H1 (cell line): ENCODE measurements at regions not wholly inside any gene's neighbourhood (a gene's known extent, or its start where the extent isn't known, plus 50 kb on each side); places are given as distances from the start of the nearest gene placed in this dataset.

Source experiments
- CTCF ChIA-PET: fragments of 300-600 bp; sonication (Branson Sonifier 250); formaldehyde crosslinking; loops from one replicate; lab custom pipeline; 2021; ENCODE audit not compliant: partially characterized antibody; lab: Charles Lee
- POLR2A ChIA-PET: fragments of 300-600 bp; sonication (Branson Sonifier 250); formaldehyde crosslinking; loops from one replicate; lab custom pipeline; 2021; ENCODE audit warnings: inconsistent platforms; ENCODE audit not compliant: partially characterized antibody; lab: Charles Lee
- DNase-seq, 2 experiments: peaks; one replicate each; pipeline versions ENCODE4 v3.0.0 to v3.0.0-alpha.2; 2010 to 2022; ENCODE audit warnings: low spot score in 2 of 2, low read depth in 1 of 2, mixed read lengths in 1 of 2
- FAIRE-seq: peaks from 2 replicates; lab custom pipeline; 2011; peaks lifted over from hg19 to GRCh38; lab: Jason Lieb, UNC
- H2AFZ ChIP-seq: 2 replicates; pipeline ENCODE4 v1.8.1; 2012; ENCODE audit warnings: low read length, inconsistent platforms
- H2AK5ac ChIP-seq: 2 replicates; pipeline ENCODE4 v1.6.1; 2013; ENCODE audit warnings: low read depth, low read length
- H2BK120ac ChIP-seq: replicated peaks from 2 replicates; pipeline ENCODE3; 2013; ENCODE audit warnings: low read depth, low read length, inconsistent platforms
- H2BK12ac ChIP-seq: 2 replicates; pipeline ENCODE4 v1.6.1; 2013; ENCODE audit warnings: low read depth, low read length
- H2BK15ac ChIP-seq: 2 replicates; pipeline ENCODE4 v1.6.1; 2013; ENCODE audit warnings: low read length
- H2BK20ac ChIP-seq: 2 replicates; pipeline ENCODE4 v1.6.1; 2013; ENCODE audit warnings: low read length
- H2BK5ac ChIP-seq: 2 replicates; pipeline ENCODE4 v1.6.1; 2013; ENCODE audit warnings: low read depth, low read length
- H3K14ac ChIP-seq: 2 replicates; pipeline ENCODE4 v1.6.1; 2013; ENCODE audit warnings: inconsistent platforms; ENCODE audit not compliant: insufficient read length
- H3K18ac ChIP-seq: 2 replicates; pipeline ENCODE4 v1.6.1; 2013; ENCODE audit warnings: low read length; ENCODE audit errors: extremely low read depth
- H3K23ac ChIP-seq: 2 replicates; pipeline ENCODE4 v1.6.1; 2013; ENCODE audit warnings: inconsistent platforms; ENCODE audit not compliant: insufficient read length
- H3K23me2 ChIP-seq: 2 replicates; pipeline ENCODE4 v1.6.1; 2013; ENCODE audit warnings: low read depth, low read length
- H3K27ac ChIP-seq: 2 replicates; pipeline ENCODE4 v1.6.1; 2011; ENCODE audit warnings: low read depth, low read length, inconsistent platforms
- H3K27me3 ChIP-seq, 4 experiments: replicated peaks in 1 of 4; 1 replicate in 1 of 4; 2 replicates in 3 of 4; pipeline versions ENCODE4 v1.6.1 to v1.8.1; 2011 to 2013; ENCODE audit warnings: low read length in 3 of 4, mild to moderate bottlenecking in 3 of 4, inconsistent platforms in 2 of 4, mixed read lengths in 2 of 4, moderate library complexity in 1 of 4; ENCODE audit not compliant: control insufficient read depth in 3 of 4, insufficient read depth in 3 of 4; ENCODE audit errors: extremely low read depth in 1 of 4
- H3K36me3 ChIP-seq, 4 experiments: 2 replicates each; pipeline versions ENCODE4 v1.6.1 to v1.8.1; 2011 to 2013; ENCODE audit warnings: mild to moderate bottlenecking in 4 of 4, low read length in 3 of 4, moderate library complexity in 2 of 4, control low read depth in 1 of 4, inconsistent platforms in 1 of 4; ENCODE audit not compliant: insufficient read depth in 4 of 4, control insufficient read depth in 2 of 4
- H3K4ac ChIP-seq: replicated peaks from 2 replicates; pipeline ENCODE3; 2013; ENCODE audit warnings: low read length, low read depth, mixed read lengths, inconsistent platforms; ENCODE audit not compliant: insufficient read length
- H3K4me1 ChIP-seq, 4 experiments: replicated peaks in 1 of 4; 1 replicate in 1 of 4; 2 replicates in 3 of 4; pipeline versions ENCODE4 v1.6.1 to v1.8.1; 2011 to 2013; ENCODE audit warnings: low read length in 3 of 4, inconsistent platforms in 2 of 4, mixed read lengths in 1 of 4; ENCODE audit not compliant: insufficient read depth in 4 of 4, control insufficient read depth in 3 of 4
- H3K4me2 ChIP-seq, 2 experiments: 2 replicates each; pipeline versions ENCODE4 v1.6.1 to v1.8.1; 2011 to 2013; ENCODE audit warnings: low read depth in 2 of 2, low read length in 2 of 2, control low read depth in 1 of 2, inconsistent platforms in 1 of 2, mild to moderate bottlenecking in 1 of 2; ENCODE audit not compliant: insufficient read depth in 1 of 2
- H3K4me3 ChIP-seq, 4 experiments: fragments of 200-600, 300-600 bp in 1 of 4; sonication (generic), shearing (Covaris generic), sonication (Bioruptor Twin) in 1 of 4; 2 replicates each; pipeline versions ENCODE4 v1.5.1 to v1.8.1; 2011 to 2016; ENCODE audit warnings: low read length in 4 of 4, low read depth in 3 of 4, control low read depth in 2 of 4, inconsistent platforms in 2 of 4, mild to moderate bottlenecking in 2 of 4, mixed read lengths in 1 of 4, moderate library complexity in 1 of 4; ENCODE audit not compliant: insufficient read depth in 2 of 4; ENCODE audit errors: extremely low read depth in 1 of 4
- H3K56ac ChIP-seq: replicated peaks from 2 replicates; pipeline ENCODE3; 2013; ENCODE audit warnings: low read depth, mild to moderate bottlenecking, mixed read lengths, low read length, inconsistent platforms; ENCODE audit not compliant: insufficient read length
- H3K79me1 ChIP-seq: 2 replicates; pipeline ENCODE4 v1.6.1; 2013; ENCODE audit warnings: low read depth, low read length, control low read depth
- H3K79me2 ChIP-seq, 2 experiments: 2 replicates each; pipeline versions ENCODE4 v1.6.1 to v1.8.1; 2012 to 2013; ENCODE audit warnings: low read length in 2 of 2, mild to moderate bottlenecking in 2 of 2, inconsistent platforms in 1 of 2; ENCODE audit not compliant: insufficient read depth in 2 of 2, control insufficient read depth in 1 of 2
- H3K9ac ChIP-seq, 4 experiments: replicated peaks in 1 of 4; 1 replicate in 1 of 4; 2 replicates in 3 of 4; pipeline versions ENCODE4 v1.6.1 to v1.8.1; 2011 to 2013; ENCODE audit warnings: low read depth in 3 of 4, low read length in 3 of 4, control low read depth in 2 of 4, mild to moderate bottlenecking in 2 of 4, moderate library complexity in 2 of 4, inconsistent platforms in 1 of 4; ENCODE audit errors: extremely low read depth in 1 of 4
- H3K9me3 ChIP-seq, 2 experiments: 2 replicates each; pipeline versions ENCODE4 v1.6.1 to v1.8.1; 2012 to 2013; ENCODE audit warnings: mild to moderate bottlenecking in 2 of 2, moderate library complexity in 2 of 2, control low read depth in 1 of 2, inconsistent platforms in 1 of 2, low read depth in 1 of 2, low read length in 1 of 2, mixed read lengths in 1 of 2; ENCODE audit not compliant: insufficient read depth in 2 of 2
- H4K20me1 ChIP-seq, 2 experiments: replicated peaks in 1 of 2; 2 replicates each; pipeline versions ENCODE3 to v1.8.1; 2011 to 2013; ENCODE audit warnings: inconsistent platforms in 2 of 2, low read length in 2 of 2, mild to moderate bottlenecking in 1 of 2; ENCODE audit not compliant: insufficient read depth in 2 of 2, control insufficient read depth in 1 of 2
- H4K5ac ChIP-seq: 2 replicates; pipeline ENCODE4 v1.6.1; 2013; ENCODE audit warnings: low read length, low read depth, mixed read lengths, inconsistent platforms; ENCODE audit not compliant: insufficient read length
- H4K8ac ChIP-seq: 2 replicates; pipeline ENCODE4 v1.8.0; 2013; ENCODE audit warnings: mild to moderate bottlenecking, moderate library complexity, low read length, inconsistent platforms; ENCODE audit not compliant: insufficient read depth; ENCODE audit errors: extremely low read depth
- H4K91ac ChIP-seq: replicated peaks from 2 replicates; pipeline ENCODE3; 2013; ENCODE audit warnings: low read length, mixed read lengths, inconsistent platforms; ENCODE audit not compliant: insufficient read length
- ASH2L ChIP-seq: fragments of 200-600, 300-600 bp; sonication (generic); IDR thresholded peaks from one replicate; pipeline ENCODE4 v1.7.1; 2017; ENCODE audit warnings: low read length
- TAF7 ChIP-seq: optimal IDR thresholded peaks from 2 replicates; pipeline ENCODE3; 2011; ENCODE audit warnings: low read depth, mild to moderate bottlenecking, inconsistent platforms, low read length, moderate library complexity, borderline replicate concordance
- WGBS, 2 experiments: shearing (Covaris generic) in 1 of 2; methylation state at CpG; one replicate each; pipeline versions ENCODE4 v1.1.6 to v1.1.7; 2013 to 2015; ENCODE audit warnings: low lambda C conversion rate in 2 of 2, mixed read lengths in 2 of 2, inconsistent platforms in 1 of 2, low coverage in 1 of 2, missing lambda C conversion rate in 1 of 2; ENCODE audit not compliant: insufficient replicate concordance in 2 of 2, insufficient coverage in 1 of 2, insufficient read length in 1 of 2; ENCODE audit errors: extremely low coverage in 1 of 2, missing lambda C conversion rate in 1 of 2; 5-methylcytosine and 5-hydroxymethylcytosine counted together

- CTCF ChIA-PET = no interaction called here
Observed at GRCh38 chr2:19669126-19669525, 232.7 kb downstream of the TTC32 start.

More at GRCh38 chr2:19669126-19669525, 232.7 kb downstream of the TTC32 start:
- H2BK120ac ChIP-seq = no peak overlapping the region
- H3K27me3 ChIP-seq = no peaks in the 10 kb centered on the region
- H2BK15ac ChIP-seq = no peak overlapping the region
- POLR2A ChIA-PET = no interaction called here
- no peak overlapping the region for H2BK20ac ChIP-seq
- no peak overlapping the region for H4K8ac ChIP-seq
- no peak overlapping the region for H2BK5ac ChIP-seq
- H3K4me1 ChIP-seq = no peaks in the 10 kb centered on the region
- H4K20me1 ChIP-seq = no peaks in the 10 kb centered on the region
- no peak overlapping the region for H3K9ac ChIP-seq
- H2AK5ac ChIP-seq = no peak overlapping the region
- H3K4ac ChIP-seq = no peak overlapping the region
- H3K4me2 ChIP-seq = no peak overlapping the region
- 89% methylated on average over 7 of the region's 7 CpGs; no CpG with 5 or more reads in 1 of the 2 experiments for WGBS, 2 experiments
- H3K14ac ChIP-seq = no peak overlapping the region
- H3K79me2 ChIP-seq = no peaks in the 10 kb centered on the region
- H2BK12ac ChIP-seq = no peak overlapping the region
- no peak overlapping the region for H2AFZ ChIP-seq
- no peaks in the 10 kb centered on the region for H3K36me3 ChIP-seq
- FAIRE-seq (no peak), DNase-seq (no peak)
- H3K27ac ChIP-seq = no peak overlapping the region
- no peaks in the 10 kb centered on the region for H3K9me3 ChIP-seq
- H3K18ac ChIP-seq = no peak overlapping the region
- H3K4me3 ChIP-seq = no peak overlapping the region
- H3K56ac ChIP-seq = no peak overlapping the region
- no peak overlapping the region for H4K5ac ChIP-seq
- H3K23me2 ChIP-seq = no peaks in the 10 kb centered on the region
- no peak overlapping the region for H4K91ac ChIP-seq
- TF ChIP-seq ASH2L (no peak), TAF7 (no peak)
- H3K79me1 ChIP-seq = no peaks in the 10 kb centered on the region
- no peak overlapping the region for H3K23ac ChIP-seq
